Suprapubic skin (tissue), 4 donors: ENCODE measurements at regions not wholly inside any gene's neighbourhood (a gene's known extent, or its start where the extent isn't known, plus 50 kb on each side); places are given as distances from the start of the nearest gene placed in this dataset.

Experiments
- CTCF ChIP-seq, 2 donors: fragments of 200-600 bp in 1 of 2; fragments of 450-650 bp in 1 of 2; sonication (generic) in 1 of 2; IDR thresholded peaks; one replicate each; pipeline ENCODE4 v1.5.1; 2016 to 2019; ENCODE audit warnings: antibody characterized with exemption in 2 of 2, mild to moderate bottlenecking in 1 of 2, moderate library complexity in 1 of 2
- POLR2A ChIP-seq, 2 donors: fragments of 450-650 bp; IDR thresholded peaks; one replicate each; pipeline ENCODE4 v1.6.1; 2017; ENCODE audit warnings: antibody characterized with exemption in 2 of 2, mild to moderate bottlenecking in 2 of 2, moderate library complexity in 2 of 2
- POLR2AphosphoS5 ChIP-seq, 3 donors: sonication (generic); formaldehyde crosslinking; IDR thresholded peaks; one replicate each; pipeline ENCODE4 v1.6.1; 2017; ENCODE audit warnings: antibody characterized with exemption in 3 of 3

DNA sequence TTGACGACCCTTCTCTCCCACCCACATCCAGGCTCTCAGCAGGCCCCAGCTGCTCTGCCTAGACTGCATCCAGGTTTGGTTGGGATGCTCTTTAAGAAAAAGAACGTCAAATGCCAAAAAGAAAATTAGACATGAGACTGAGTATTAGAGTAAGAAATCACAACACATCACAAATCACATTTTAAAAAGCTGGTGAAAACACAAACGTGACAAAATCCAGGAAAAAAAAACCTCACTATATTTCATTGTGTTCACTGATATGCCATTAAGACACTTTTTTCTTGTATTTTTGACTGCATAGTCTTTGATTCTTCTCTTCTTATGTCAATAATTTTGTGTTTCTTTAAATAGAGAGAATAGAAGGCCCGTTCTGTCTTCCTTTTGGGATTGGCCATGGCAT lies 243.7 kb downstream of the TLE3 start:
- TF ChIP-seq CTCF (IDR thresholded peaks at IDR 0.05): no peak
- TF ChIP-seq POLR2A (IDR thresholded peaks at IDR 0.05): no peak
- TF ChIP-seq POLR2AphosphoS5 (IDR thresholded peaks at IDR 0.05): no peak
